SU-DHL-6 (cell line): ENCODE measurements at regions not wholly inside any gene's neighbourhood (a gene's known extent, or its start where the extent isn't known, plus 50 kb on each side); places are given as distances from the start of the nearest gene placed in this dataset.

Experiments used
- EZH2phosphoT487 ChIP-seq: fragments of 200-600 bp; sonication (generic), shearing (Covaris generic); conservative IDR thresholded peaks from 2 replicates; pipeline ENCODE4 v1.6.1; 2018; ENCODE audit warnings: mild to moderate bottlenecking, antibody characterized with exemption, low read length, moderate library complexity, mixed read lengths
- TF ChIP-seq, protein P1 (sequence below): fragments of 200-600 bp; sonication (generic); IDR thresholded peaks from one replicate; pipeline ENCODE4 v1.5.1; 2017; ENCODE audit warnings: antibody characterized with exemption, mild to moderate bottlenecking, low read length, moderate library complexity; ENCODE audit not compliant: insufficient read depth, poor library complexity, severe bottlenecking

DNA sequence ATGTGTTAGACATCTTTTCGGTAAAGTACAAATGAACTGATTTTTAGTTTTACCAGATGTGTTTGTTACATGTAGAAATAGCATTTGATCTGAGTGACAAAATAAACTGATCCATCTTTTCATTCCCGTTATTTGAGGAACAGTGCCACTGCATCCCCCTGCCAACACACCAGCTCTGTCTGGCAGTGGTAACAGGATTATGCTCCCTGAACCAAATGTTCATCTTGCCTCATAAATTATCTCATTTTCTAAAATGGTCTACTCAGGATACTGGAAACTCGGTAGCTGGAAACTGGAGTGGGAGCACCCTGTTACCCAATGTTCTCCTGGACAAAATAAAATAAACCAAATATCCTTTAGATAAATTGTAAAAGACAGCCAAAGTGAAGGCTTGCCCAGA, 171.6 kb downstream of the FAT4 start:
- TF ChIP-seq, protein P1, sequence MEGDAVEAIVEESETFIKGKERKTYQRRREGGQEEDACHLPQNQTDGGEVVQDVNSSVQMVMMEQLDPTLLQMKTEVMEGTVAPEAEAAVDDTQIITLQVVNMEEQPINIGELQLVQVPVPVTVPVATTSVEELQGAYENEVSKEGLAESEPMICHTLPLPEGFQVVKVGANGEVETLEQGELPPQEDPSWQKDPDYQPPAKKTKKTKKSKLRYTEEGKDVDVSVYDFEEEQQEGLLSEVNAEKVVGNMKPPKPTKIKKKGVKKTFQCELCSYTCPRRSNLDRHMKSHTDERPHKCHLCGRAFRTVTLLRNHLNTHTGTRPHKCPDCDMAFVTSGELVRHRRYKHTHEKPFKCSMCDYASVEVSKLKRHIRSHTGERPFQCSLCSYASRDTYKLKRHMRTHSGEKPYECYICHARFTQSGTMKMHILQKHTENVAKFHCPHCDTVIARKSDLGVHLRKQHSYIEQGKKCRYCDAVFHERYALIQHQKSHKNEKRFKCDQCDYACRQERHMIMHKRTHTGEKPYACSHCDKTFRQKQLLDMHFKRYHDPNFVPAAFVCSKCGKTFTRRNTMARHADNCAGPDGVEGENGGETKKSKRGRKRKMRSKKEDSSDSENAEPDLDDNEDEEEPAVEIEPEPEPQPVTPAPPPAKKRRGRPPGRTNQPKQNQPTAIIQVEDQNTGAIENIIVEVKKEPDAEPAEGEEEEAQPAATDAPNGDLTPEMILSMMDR: no peak
- no peak for TF ChIP-seq EZH2phosphoT487
